ENCODE measurements at regions not wholly inside any gene's neighbourhood (a gene's known extent, or its start where the extent isn't known, plus 50 kb on each side); places are given as distances from the start of the nearest gene placed in this dataset.

- no peak for DNase-seq (ENCODE audit: low read depth)
These were observed 385.1 kb upstream of the MEX3C start for GRCh38 chr18:51582551-51582950.

GRCh38 chr18:51588616-51589015 lies 391.1 kb upstream of the MEX3C start:
- DNase-seq (ENCODE audit: low read depth), result no peak

GRCh38 chr18:51593931-51594330 lies 396.4 kb upstream of the MEX3C start:
- DNase-seq (ENCODE audit: low read depth), result no peak

- DNase-seq (ENCODE audit: low read depth), result no peak
These were observed 405.6 kb upstream of the MEX3C start for GRCh38 chr18:51603111-51603510.

GRCh38 chr18:51603551-51603950 lies 406.1 kb upstream of the MEX3C start:
- no peak for DNase-seq (ENCODE audit: low read depth)

- no peak for DNase-seq (ENCODE audit: low read depth)
These were observed 413.0 kb upstream of the MEX3C start for GRCh38 chr18:51610481-51610880.

GRCh38 chr18:51611326-51611725 lies 413.8 kb upstream of the MEX3C start:
- no peak for DNase-seq (ENCODE audit: low read depth)

- DNase-seq (ENCODE audit: low read depth), result no peak
These were observed 416.6 kb upstream of the MEX3C start for GRCh38 chr18:51614033-51614432.

- no peak for DNase-seq (ENCODE audit: low read depth)
These were observed 417.6 kb upstream of the MEX3C start for GRCh38 chr18:51614967-51615571.

GRCh38 chr18:51617167-51617566 lies 419.7 kb upstream of the MEX3C start:
- no peak for DNase-seq (ENCODE audit: low read depth)

- DNase-seq (ENCODE audit: low read depth), result no peak
These were observed 420.2 kb upstream of the MEX3C start for GRCh38 chr18:51617572-51618260.

GRCh38 chr18:51619283-51619682 lies 421.8 kb upstream of the MEX3C start:
- DNase-seq (ENCODE audit: low read depth), result no peak

GRCh38 chr18:51621113-51621863 lies 423.8 kb upstream of the MEX3C start:
- DNase-seq (ENCODE audit: low read depth), result peak; percentile 17

- DNase-seq (ENCODE audit: low read depth), result no peak
These were observed 424.3 kb upstream of the MEX3C start for GRCh38 chr18:51621864-51622160.

GRCh38 chr18:51622702-51623101 lies 425.2 kb upstream of the MEX3C start:
- no peak for DNase-seq (ENCODE audit: low read depth)

GRCh38 chr18:51623653-51624052 lies 426.2 kb upstream of the MEX3C start:
- DNase-seq (ENCODE audit: low read depth), result no peak

GRCh38 chr18:51630706-51631105 lies 433.2 kb upstream of the MEX3C start:
- no peak for DNase-seq (ENCODE audit: low read depth)

GRCh38 chr18:51637881-51638280 lies 440.4 kb upstream of the MEX3C start:
- DNase-seq (ENCODE audit: low read depth), result no peak

- no peak for DNase-seq (ENCODE audit: low read depth)
These were observed 442.1 kb upstream of the MEX3C start for GRCh38 chr18:51639541-51639940.

GRCh38 chr18:51643483-51643882 lies 446.0 kb upstream of the MEX3C start:
- DNase-seq (ENCODE audit: low read depth), result no peak

GRCh38 chr18:51645607-51646006 lies 448.1 kb upstream of the MEX3C start:
- DNase-seq (ENCODE audit: low read depth), result no peak

GRCh38 chr18:51647346-51647745 lies 449.9 kb upstream of the MEX3C start:
- no peak for DNase-seq (ENCODE audit: low read depth)

GRCh38 chr18:51647942-51648341 lies 450.5 kb upstream of the MEX3C start:
- no peak for DNase-seq (ENCODE audit: low read depth)

All from forelimb muscle (tissue), 1 donor.